WI38 (cell line): ENCODE measurements at regions not wholly inside any gene's neighbourhood (a gene's known extent, or its start where the extent isn't known, plus 50 kb on each side); places are given as distances from the start of the nearest gene placed in this dataset.

ENCODE experiments used
- H3K4me3 ChIP-seq: 2 replicates; pipeline ENCODE4 v1.5.1; 2011; ENCODE audit warnings: low read depth, mild to moderate bottlenecking, control low read depth, low read length
- TF ChIP-seq, protein P1 (sequence below): IDR thresholded peaks from 2 replicates; pipeline ENCODE4 v1.5.1; 2012; ENCODE audit warnings: low read depth, mild to moderate bottlenecking, control low read depth, low read length

GRCh38 chr3:25855266-25855784 lies 65.4 kb downstream of the OXSM start:
- TF ChIP-seq, protein P1, sequence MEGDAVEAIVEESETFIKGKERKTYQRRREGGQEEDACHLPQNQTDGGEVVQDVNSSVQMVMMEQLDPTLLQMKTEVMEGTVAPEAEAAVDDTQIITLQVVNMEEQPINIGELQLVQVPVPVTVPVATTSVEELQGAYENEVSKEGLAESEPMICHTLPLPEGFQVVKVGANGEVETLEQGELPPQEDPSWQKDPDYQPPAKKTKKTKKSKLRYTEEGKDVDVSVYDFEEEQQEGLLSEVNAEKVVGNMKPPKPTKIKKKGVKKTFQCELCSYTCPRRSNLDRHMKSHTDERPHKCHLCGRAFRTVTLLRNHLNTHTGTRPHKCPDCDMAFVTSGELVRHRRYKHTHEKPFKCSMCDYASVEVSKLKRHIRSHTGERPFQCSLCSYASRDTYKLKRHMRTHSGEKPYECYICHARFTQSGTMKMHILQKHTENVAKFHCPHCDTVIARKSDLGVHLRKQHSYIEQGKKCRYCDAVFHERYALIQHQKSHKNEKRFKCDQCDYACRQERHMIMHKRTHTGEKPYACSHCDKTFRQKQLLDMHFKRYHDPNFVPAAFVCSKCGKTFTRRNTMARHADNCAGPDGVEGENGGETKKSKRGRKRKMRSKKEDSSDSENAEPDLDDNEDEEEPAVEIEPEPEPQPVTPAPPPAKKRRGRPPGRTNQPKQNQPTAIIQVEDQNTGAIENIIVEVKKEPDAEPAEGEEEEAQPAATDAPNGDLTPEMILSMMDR, result no peak
- H3K4me3 ChIP-seq, result no peak overlapping the region

GRCh38 chr3:25856902-25857518 lies 67.1 kb downstream of the OXSM start:
- TF ChIP-seq, protein P1, result peak; percentile 59; the same call in 1 of the 2 replicates
- H3K4me3 ChIP-seq, result no peak overlapping the region

DNA sequence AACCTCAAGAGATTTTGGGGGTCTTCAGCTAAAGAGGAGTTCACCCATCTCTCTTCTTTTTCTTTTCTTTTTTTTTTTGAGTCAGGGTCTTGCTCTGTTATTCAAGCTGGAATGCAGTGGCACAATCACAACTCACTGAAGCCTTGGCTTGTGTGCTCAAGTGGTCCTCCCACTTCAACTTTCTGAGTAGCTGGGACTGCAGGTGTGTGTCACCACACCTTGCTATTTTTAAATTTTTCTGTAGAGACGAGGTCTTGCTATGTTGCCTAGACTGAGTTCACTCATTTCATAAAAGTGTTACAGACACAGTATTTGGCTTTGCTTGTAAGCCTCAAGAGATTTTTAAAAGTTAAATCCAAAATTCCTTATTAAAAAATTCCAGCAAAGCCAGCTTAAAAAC lies 71.7 kb downstream of the OXSM start:
- TF ChIP-seq, protein P1, result no peak
- no peak overlapping the region for H3K4me3 ChIP-seq

GRCh38 chr3:25863011-25863415 lies 73.1 kb downstream of the OXSM start:
- H3K4me3 ChIP-seq, result no peak overlapping the region
- TF ChIP-seq, protein P1, result no peak

DNA sequence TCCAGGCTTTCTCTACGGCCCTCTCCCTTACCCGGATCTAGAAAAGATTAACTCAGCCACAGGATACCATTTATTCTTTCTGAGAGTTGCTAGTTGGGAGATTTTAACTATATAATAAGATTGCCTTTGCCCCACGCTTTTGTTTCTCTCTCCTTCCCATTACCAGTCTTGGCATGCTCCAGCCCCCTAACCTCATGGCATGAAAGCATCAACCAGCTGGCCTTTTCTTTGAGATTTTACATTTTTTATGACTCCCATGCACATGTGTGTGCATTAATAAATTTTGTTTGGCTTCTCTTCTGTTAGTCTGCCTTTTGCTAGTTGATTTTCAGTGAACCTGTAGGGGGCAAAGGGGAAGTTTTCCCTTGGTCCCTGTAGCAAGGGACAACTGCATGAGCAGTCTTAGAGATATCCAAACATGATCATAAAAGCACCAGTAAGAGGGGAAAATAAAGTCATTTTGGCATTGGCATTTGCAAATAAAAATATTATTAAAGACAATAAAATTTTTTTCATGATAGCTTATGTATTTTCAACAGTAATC lies 73.6 kb downstream of the OXSM start:
- TF ChIP-seq, protein P1, result 0 out of 2 replicates have a peak, but pooled peaks have one; percentile 10
- H3K4me3 ChIP-seq, result no peak overlapping the region

GRCh38 chr3:25870452-25870851 lies 80.6 kb downstream of the OXSM start:
- TF ChIP-seq, protein P1, result no peak
- H3K4me3 ChIP-seq, result no peak overlapping the region

DNA sequence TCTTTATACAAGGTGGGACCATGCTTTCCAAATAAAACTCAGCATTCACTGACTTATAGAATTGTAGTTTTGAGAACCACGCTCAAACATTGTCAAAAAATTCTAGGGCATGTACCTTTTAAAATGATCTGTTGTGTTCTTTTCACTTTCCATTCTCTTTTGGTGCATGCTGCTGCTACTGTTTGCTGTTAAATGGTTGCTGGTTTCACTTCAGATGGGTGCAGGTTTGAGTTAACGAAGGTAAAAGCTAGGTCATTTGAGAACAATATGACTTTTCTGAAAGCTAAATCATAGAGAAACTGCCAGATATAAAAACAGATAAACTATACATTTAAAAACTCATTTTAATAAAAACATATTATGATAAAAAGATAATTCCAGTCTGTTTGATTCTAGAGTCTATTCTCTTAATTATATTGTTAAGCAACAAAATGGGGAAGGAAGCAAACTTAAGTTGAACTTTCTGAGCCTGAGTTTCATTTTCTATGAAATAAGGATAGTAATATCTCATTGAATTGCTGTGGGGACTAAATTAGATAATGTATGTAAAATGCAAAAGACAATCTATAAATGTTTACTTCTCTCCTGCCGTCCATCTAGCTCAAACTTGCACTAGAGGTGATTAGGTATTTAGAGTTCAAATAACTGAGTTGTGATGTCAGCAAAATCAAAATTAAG lies 82.4 kb downstream of the OXSM start:
- TF ChIP-seq, protein P1, result no peak
- no peak overlapping the region for H3K4me3 ChIP-seq
